ENCODE measurements at regions not wholly inside any gene's neighbourhood (a gene's known extent, or its start where the extent isn't known, plus 50 kb on each side); places are given as distances from the start of the nearest gene placed in this dataset.

- Histone ChIP-seq H2BK20ac (ENCODE audit: low read length) (no peak overlapping the region), H3K9ac (replicated peaks in 1 of 4; ENCODE audit: extremely low read depth in 1 of 4, low read depth in 3 of 4, low read length in 3 of 4) (no peak overlapping the region), H4K20me1 (replicated peaks in 1 of 2; ENCODE audit: control insufficient read depth in 1 of 2, insufficient read depth in 2 of 2, low read length in 2 of 2) (no peaks in the 10 kb centered on the region), H3K27ac (ENCODE audit: low read depth, low read length) (no peak overlapping the region), H3K79me1 (ENCODE audit: low read depth, low read length) (no peaks in the 10 kb centered on the region), H3K4me1 (replicated peaks in 1 of 4; ENCODE audit: control insufficient read depth in 3 of 4, insufficient read depth in 4 of 4, low read length in 3 of 4) (peaks cover 3 to 9% (median 4%) of the 10 kb centered on the region in 4 experiments; a peak in 3 of 7 replicates), H2BK15ac (ENCODE audit: low read length) (no peak overlapping the region), H3K4me2 (ENCODE audit: insufficient read depth in 1 of 2, low read depth in 2 of 2, low read length in 2 of 2) (no peak overlapping the region), H3K56ac (replicated peaks; ENCODE audit: insufficient read length, low read depth, low read length) (no peak overlapping the region), H3K9me3 (ENCODE audit: insufficient read depth in 2 of 2, low read depth in 1 of 2, low read length in 1 of 2) (no peaks in the 10 kb centered on the region), H3K4ac (replicated peaks; ENCODE audit: insufficient read length, low read depth, low read length) (no peak overlapping the region), H3K23me2 (ENCODE audit: low read depth, low read length) (no peaks in the 10 kb centered on the region), H4K91ac (replicated peaks; ENCODE audit: insufficient read length, low read length) (no peak overlapping the region), H3K27me3 (replicated peaks in 1 of 4; ENCODE audit: control insufficient read depth in 3 of 4, extremely low read depth in 1 of 4, insufficient read depth in 3 of 4, low read length in 3 of 4) (no peaks in the 10 kb centered on the region), H3K4me3 (ENCODE audit: extremely low read depth in 1 of 4, insufficient read depth in 2 of 4, low read depth in 3 of 4, low read length in 4 of 4) (no peak overlapping the region), H2AFZ (ENCODE audit: low read length) (no peak overlapping the region), H2BK120ac (replicated peaks; ENCODE audit: low read depth, low read length) (no peak overlapping the region), H3K23ac (ENCODE audit: insufficient read length) (no peak overlapping the region), H4K8ac (ENCODE audit: extremely low read depth, insufficient read depth, low read length) (no peak overlapping the region), H3K79me2 (ENCODE audit: control insufficient read depth in 1 of 2, insufficient read depth in 2 of 2, low read length in 2 of 2) (no peaks in the 10 kb centered on the region), H3K36me3 (ENCODE audit: control insufficient read depth in 2 of 4, insufficient read depth in 4 of 4, low read length in 3 of 4) (no peaks in the 10 kb centered on the region), H3K18ac (ENCODE audit: extremely low read depth, low read length) (no peak overlapping the region), H3K14ac (ENCODE audit: insufficient read length) (no peak overlapping the region), H2AK5ac (ENCODE audit: low read depth, low read length) (no peak overlapping the region), H2BK12ac (ENCODE audit: low read depth, low read length) (no peak overlapping the region), H4K5ac (ENCODE audit: insufficient read length, low read depth, low read length) (no peak overlapping the region), H2BK5ac (ENCODE audit: low read depth, low read length) (no peak overlapping the region)
- CTCF ChIA-PET (ENCODE audit: partially characterized antibody), result interaction anchor here (2.0 kb wide), 1 partner anchor 18 kb away, joined by 5 read pairs; no protein-coding TSS in a partner anchor
- FAIRE-seq (no peak), DNase-seq (ENCODE audit: low read depth in 1 of 2, low spot score in 2 of 2) (no peak)
- POLR2A ChIA-PET (ENCODE audit: partially characterized antibody), result no interaction called here
- TF ChIP-seq CEBPB (IDR thresholded peaks at IDR 0.05; ENCODE audit: low read depth, low read length), result no peak
- no peak for TF ChIP-seq EP300 (IDR thresholded peaks at IDR 0.05; ENCODE audit: borderline replicate concordance in 1 of 2, low read depth in 2 of 2, low read length in 2 of 2)
- no peak for TF ChIP-seq HDAC2 (IDR thresholded peaks at IDR 0.05; ENCODE audit: borderline replicate concordance in 1 of 2, low read depth in 2 of 2, low read length in 2 of 2)
- TF ChIP-seq USF2 (IDR thresholded peaks at IDR 0.05; ENCODE audit: low read length), result no peak
- TF ChIP-seq SP2 (IDR thresholded peaks at IDR 0.05; ENCODE audit: low read length), result no peak
- no peak for TF ChIP-seq CTBP2 (IDR thresholded peaks at IDR 0.05; ENCODE audit: borderline replicate concordance, insufficient read depth, insufficient read length, low read length)
- WGBS, 2 experiments (ENCODE audit: extremely low coverage in 1 of 2, insufficient coverage in 1 of 2, insufficient read length in 1 of 2, insufficient replicate concordance in 2 of 2, low coverage in 1 of 2, low lambda C conversion rate in 2 of 2, missing lambda C conversion rate in 1 of 2), result 87% methylated on average over 4 of the region's 4 CpGs; no CpG with 5 or more reads in 1 of the 2 experiments
These were observed 147.1 kb upstream of the NCAM1 start for GRCh38 chr11:112814168-112814567.

Measured in H1 (cell line).